CD14-positive monocyte (primary cell): ENCODE measurements at regions not wholly inside any gene's neighbourhood (a gene's known extent, or its start where the extent isn't known, plus 50 kb on each side); places are given as distances from the start of the nearest gene placed in this dataset.

Experiments
- DNase-seq, 3 donors: peaks; one replicate each; pipeline ENCODE4 v3.0.0-alpha.2; 2011 to 2022
- H2AFZ ChIP-seq: 2 replicates; pipeline ENCODE4 v1.6.0; 2012; ENCODE audit warnings: mild to moderate bottlenecking, low read depth, low read length, inconsistent platforms; ENCODE audit not compliant: insufficient read depth, poor library complexity, severe bottlenecking
- H3K27ac ChIP-seq, 2 donors: 1 replicate in 1 of 2; 2 replicates in 1 of 2; pipeline ENCODE4 v1.5.1; 2012 to 2013; ENCODE audit warnings: low read length in 2 of 2, control low read depth in 1 of 2, inconsistent platforms in 1 of 2, low read depth in 1 of 2, mild to moderate bottlenecking in 1 of 2
- H3K27me3 ChIP-seq, 2 donors: one replicate each; pipeline versions ENCODE4 v1.6.0 to v1.6.1; 2011 to 2013; ENCODE audit warnings: low read length in 2 of 2; ENCODE audit not compliant: control insufficient read depth in 2 of 2, insufficient read depth in 2 of 2
- H3K36me3 ChIP-seq, 2 donors: replicated peaks in 1 of 2; 1 replicate in 1 of 2; 2 replicates in 1 of 2; pipeline versions ENCODE4 v1.5.1 to v1.6.1; 2012 to 2013; ENCODE audit warnings: low read length in 2 of 2, control low read depth in 1 of 2, inconsistent platforms in 1 of 2, mild to moderate bottlenecking in 1 of 2; ENCODE audit not compliant: insufficient read depth in 2 of 2, control insufficient read depth in 1 of 2
- H3K4me1 ChIP-seq, 2 donors: 1 replicate in 1 of 2; 2 replicates in 1 of 2; pipeline versions ENCODE4 v1.5.1 to v1.6.1; 2012 to 2013; ENCODE audit warnings: low read length in 2 of 2, control low read depth in 1 of 2, inconsistent platforms in 1 of 2, mild to moderate bottlenecking in 1 of 2, moderate library complexity in 1 of 2; ENCODE audit not compliant: insufficient read depth in 2 of 2, control insufficient read depth in 1 of 2
- H3K4me2 ChIP-seq: replicated peaks from 2 replicates; pipeline ENCODE3; 2012; ENCODE audit warnings: low read length, moderate library complexity, mild to moderate bottlenecking; ENCODE audit not compliant: poor library complexity, severe bottlenecking; ENCODE audit errors: extremely low read depth
- H3K4me3 ChIP-seq, 3 experiments: fragments of 200-600 bp in 1 of 3; sonication (generic) in 1 of 3; replicated peaks in 1 of 3; 1 replicate in 2 of 3; 2 replicates in 1 of 3; pipeline ENCODE4 v1.5.1; 2011 to 2013; ENCODE audit warnings: low read length in 3 of 3, mild to moderate bottlenecking in 3 of 3, control low read depth in 2 of 3, low read depth in 2 of 3, inconsistent platforms in 1 of 3, moderate library complexity in 1 of 3
- H3K79me2 ChIP-seq: 2 replicates; pipeline ENCODE4 v1.6.0; 2012; ENCODE audit warnings: mild to moderate bottlenecking, control low read depth, inconsistent platforms, low read length, moderate library complexity; ENCODE audit not compliant: insufficient read depth
- H3K9ac ChIP-seq: 2 replicates; pipeline ENCODE4 v1.6.0; 2017; ENCODE audit warnings: low read length, mild to moderate bottlenecking; ENCODE audit not compliant: insufficient read depth, poor library complexity, severe bottlenecking
- H3K9me3 ChIP-seq, 2 donors: replicated peaks in 1 of 2; 1 replicate in 1 of 2; 2 replicates in 1 of 2; pipeline versions ENCODE4 v1.5.1 to v1.6.1; 2012 to 2013; ENCODE audit warnings: low read length in 2 of 2, control low read depth in 1 of 2; ENCODE audit not compliant: control insufficient read depth in 1 of 2, insufficient read depth in 1 of 2
- H4K20me1 ChIP-seq: 2 replicates; pipeline ENCODE4 v1.6.0; 2012; ENCODE audit warnings: mild to moderate bottlenecking, low read length, control low read depth, moderate library complexity; ENCODE audit not compliant: insufficient read depth
- H3K27ac Mint-ChIP-seq, 7 donors: one replicate each; pipeline ENCODE4 v1.8.0; 2020; ENCODE audit warnings: mild to moderate bottlenecking in 7 of 7, mixed read lengths in 7 of 7, moderate library complexity in 6 of 7, inconsistent platforms in 2 of 7
- H3K27me3 Mint-ChIP-seq, 3 donors: one replicate each; pipeline ENCODE4 v1.8.0; 2021 to 2022; ENCODE audit warnings: low read depth in 3 of 3, mild to moderate bottlenecking in 3 of 3, mixed read lengths in 3 of 3, moderate library complexity in 3 of 3, inconsistent platforms in 1 of 3
- H3K36me3 Mint-ChIP-seq, 2 donors: one replicate each; pipeline ENCODE4 v1.8.0; 2020; ENCODE audit warnings: mixed read lengths in 2 of 2, inconsistent platforms in 1 of 2, mild to moderate bottlenecking in 1 of 2
- H3K4me1 Mint-ChIP-seq: one replicate; pipeline ENCODE4 v1.8.0; 2020; ENCODE audit warnings: mild to moderate bottlenecking, mixed read lengths
- H3K4me3 Mint-ChIP-seq, 2 donors: one replicate each; pipeline ENCODE4 v1.8.0; 2020; ENCODE audit warnings: mild to moderate bottlenecking in 2 of 2, mixed read lengths in 2 of 2, moderate library complexity in 1 of 2
- H3K9me3 Mint-ChIP-seq, 7 donors: one replicate each; pipeline ENCODE4 v1.8.0; 2020 to 2022; ENCODE audit warnings: mixed read lengths in 7 of 7, mild to moderate bottlenecking in 6 of 7, moderate library complexity in 6 of 7, inconsistent platforms in 2 of 7
- CTCF ChIP-seq: fragments of 200-600 bp; IDR thresholded peaks from one replicate; pipeline ENCODE4 v1.8.0; 2022; ENCODE audit warnings: antibody characterized with exemption, mild to moderate bottlenecking
- WGBS: methylation state at CpG from one replicate; pipeline ENCODE4 v1.1.5; 2013; ENCODE audit warnings: missing lambda C conversion rate; ENCODE audit not compliant: insufficient coverage; 5-methylcytosine and 5-hydroxymethylcytosine counted together
- intact Hi-C, 2 donors: fragments of 100-400 bp; cut with micrococcal nuclease; formaldehyde crosslinking; loops; one replicate each; pipeline versions ENCODE4 v1.15.0 to v1.15.1; 2023

- Mint-ChIP-seq H3K27me3 (no peaks in the 10 kb centered on the region), H3K4me3 (no peak overlapping the region), H3K27ac (no peak overlapping the region), H3K9me3 (peaks cover 4 to 15% (median 8%) of the 10 kb centered on the region in 7 donors), H3K4me1 (no peaks in the 10 kb centered on the region), H3K36me3 (no peaks in the 10 kb centered on the region)
- no peak overlapping the region for H3K9ac ChIP-seq
- no peaks in the 10 kb centered on the region for H3K36me3 ChIP-seq
- no peaks in the 10 kb centered on the region for H3K27me3 ChIP-seq
- no peak overlapping the region for H3K4me3 ChIP-seq
- WGBS = 100% methylated on average over 2 of the region's 2 CpGs
- intact Hi-C loops = no loop called here
- H3K4me2 ChIP-seq = no peak overlapping the region
- peaks cover 11 to 14% of the 10 kb centered on the region in 2 donors for H3K9me3 ChIP-seq
- TF ChIP-seq CTCF = no peak
- H3K27ac ChIP-seq = no peak overlapping the region
- no peaks in the 10 kb centered on the region for H3K4me1 ChIP-seq
- no peaks in the 10 kb centered on the region for H4K20me1 ChIP-seq
- no peaks in the 10 kb centered on the region for H3K79me2 ChIP-seq
- DNase-seq = no peak
- no peak overlapping the region for H2AFZ ChIP-seq
Observed at GRCh38 chr11:109667719-109668118, 245.7 kb downstream of the C11orf87 start.

- no peak overlapping the region for H3K4me3 ChIP-seq
- no peak overlapping the region for H2AFZ ChIP-seq
- no peak overlapping the region for H3K9ac ChIP-seq
- peaks cover 11 to 14% of the 10 kb centered on the region in 2 donors for H3K9me3 ChIP-seq
- no peak overlapping the region for H3K27ac ChIP-seq
- Mint-ChIP-seq H3K4me3 (no peak overlapping the region), H3K4me1 (no peaks in the 10 kb centered on the region), H3K27ac (no peak overlapping the region), H3K36me3 (no peaks in the 10 kb centered on the region), H3K9me3 (peaks cover 4 to 15% (median 8%) of the 10 kb centered on the region in 7 donors), H3K27me3 (no peaks in the 10 kb centered on the region)
- H3K79me2 ChIP-seq = no peaks in the 10 kb centered on the region
- no peak for DNase-seq
- no peaks in the 10 kb centered on the region for H3K4me1 ChIP-seq
- H3K27me3 ChIP-seq = no peaks in the 10 kb centered on the region
- intact Hi-C loops = no loop called here
- 80% methylated on average over 1 of the region's 2 CpGs for WGBS
- H3K4me2 ChIP-seq = no peak overlapping the region
- no peaks in the 10 kb centered on the region for H3K36me3 ChIP-seq
- H4K20me1 ChIP-seq = no peaks in the 10 kb centered on the region
- no peak for TF ChIP-seq CTCF
Observed at GRCh38 chr11:109668973-109669634, 247.1 kb downstream of the C11orf87 start.
